ENCODE measurements at regions not wholly inside any gene's neighbourhood (a gene's known extent, or its start where the extent isn't known, plus 50 kb on each side); places are given as distances from the start of the nearest gene placed in this dataset.

DNA sequence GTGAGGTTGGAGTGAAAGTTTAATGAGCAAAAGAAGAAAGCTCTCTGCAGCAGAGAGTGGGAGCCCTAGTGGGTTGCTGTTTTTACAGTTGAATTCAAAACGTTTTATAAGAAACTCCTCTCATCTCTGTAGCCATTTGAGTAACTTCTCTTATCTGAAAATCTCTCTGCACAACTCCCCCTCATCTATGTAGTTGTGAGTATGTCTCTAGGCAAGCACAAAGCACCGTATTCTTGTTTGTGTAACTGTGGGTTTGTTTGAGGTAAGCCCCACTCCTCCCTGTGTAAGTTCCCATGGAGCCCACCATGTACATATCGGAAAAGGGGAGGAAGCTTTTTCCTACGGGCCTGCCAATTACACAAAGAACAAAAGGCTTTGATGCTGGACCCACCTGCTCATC, 56.5 kb upstream of the GOLGA6L2 start:
- TF ChIP-seq, protein P1, sequence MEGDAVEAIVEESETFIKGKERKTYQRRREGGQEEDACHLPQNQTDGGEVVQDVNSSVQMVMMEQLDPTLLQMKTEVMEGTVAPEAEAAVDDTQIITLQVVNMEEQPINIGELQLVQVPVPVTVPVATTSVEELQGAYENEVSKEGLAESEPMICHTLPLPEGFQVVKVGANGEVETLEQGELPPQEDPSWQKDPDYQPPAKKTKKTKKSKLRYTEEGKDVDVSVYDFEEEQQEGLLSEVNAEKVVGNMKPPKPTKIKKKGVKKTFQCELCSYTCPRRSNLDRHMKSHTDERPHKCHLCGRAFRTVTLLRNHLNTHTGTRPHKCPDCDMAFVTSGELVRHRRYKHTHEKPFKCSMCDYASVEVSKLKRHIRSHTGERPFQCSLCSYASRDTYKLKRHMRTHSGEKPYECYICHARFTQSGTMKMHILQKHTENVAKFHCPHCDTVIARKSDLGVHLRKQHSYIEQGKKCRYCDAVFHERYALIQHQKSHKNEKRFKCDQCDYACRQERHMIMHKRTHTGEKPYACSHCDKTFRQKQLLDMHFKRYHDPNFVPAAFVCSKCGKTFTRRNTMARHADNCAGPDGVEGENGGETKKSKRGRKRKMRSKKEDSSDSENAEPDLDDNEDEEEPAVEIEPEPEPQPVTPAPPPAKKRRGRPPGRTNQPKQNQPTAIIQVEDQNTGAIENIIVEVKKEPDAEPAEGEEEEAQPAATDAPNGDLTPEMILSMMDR (conservative IDR thresholded peaks at IDR 0.05; ENCODE audit: low read depth in 2 of 2): no peak
- TF ChIP-seq POLR2AphosphoS5 (IDR thresholded peaks at IDR 0.05; ENCODE audit: low read depth): no peak
- TF ChIP-seq EZH2 (IDR thresholded peaks at IDR 0.05; ENCODE audit: low read depth, unreplicated experiment): no peak
- TF ChIP-seq EZH2phosphoT487 (IDR thresholded peaks at IDR 0.05; ENCODE audit: unreplicated experiment): no peak
- TF ChIP-seq ZNF114 (CRISPR knock-in tag; IDR thresholded peaks at IDR 0.05): no peak
- TF ChIP-seq, protein P2, sequence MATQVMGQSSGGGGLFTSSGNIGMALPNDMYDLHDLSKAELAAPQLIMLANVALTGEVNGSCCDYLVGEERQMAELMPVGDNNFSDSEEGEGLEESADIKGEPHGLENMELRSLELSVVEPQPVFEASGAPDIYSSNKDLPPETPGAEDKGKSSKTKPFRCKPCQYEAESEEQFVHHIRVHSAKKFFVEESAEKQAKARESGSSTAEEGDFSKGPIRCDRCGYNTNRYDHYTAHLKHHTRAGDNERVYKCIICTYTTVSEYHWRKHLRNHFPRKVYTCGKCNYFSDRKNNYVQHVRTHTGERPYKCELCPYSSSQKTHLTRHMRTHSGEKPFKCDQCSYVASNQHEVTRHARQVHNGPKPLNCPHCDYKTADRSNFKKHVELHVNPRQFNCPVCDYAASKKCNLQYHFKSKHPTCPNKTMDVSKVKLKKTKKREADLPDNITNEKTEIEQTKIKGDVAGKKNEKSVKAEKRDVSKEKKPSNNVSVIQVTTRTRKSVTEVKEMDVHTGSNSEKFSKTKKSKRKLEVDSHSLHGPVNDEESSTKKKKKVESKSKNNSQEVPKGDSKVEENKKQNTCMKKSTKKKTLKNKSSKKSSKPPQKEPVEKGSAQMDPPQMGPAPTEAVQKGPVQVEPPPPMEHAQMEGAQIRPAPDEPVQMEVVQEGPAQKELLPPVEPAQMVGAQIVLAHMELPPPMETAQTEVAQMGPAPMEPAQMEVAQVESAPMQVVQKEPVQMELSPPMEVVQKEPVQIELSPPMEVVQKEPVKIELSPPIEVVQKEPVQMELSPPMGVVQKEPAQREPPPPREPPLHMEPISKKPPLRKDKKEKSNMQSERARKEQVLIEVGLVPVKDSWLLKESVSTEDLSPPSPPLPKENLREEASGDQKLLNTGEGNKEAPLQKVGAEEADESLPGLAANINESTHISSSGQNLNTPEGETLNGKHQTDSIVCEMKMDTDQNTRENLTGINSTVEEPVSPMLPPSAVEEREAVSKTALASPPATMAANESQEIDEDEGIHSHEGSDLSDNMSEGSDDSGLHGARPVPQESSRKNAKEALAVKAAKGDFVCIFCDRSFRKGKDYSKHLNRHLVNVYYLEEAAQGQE (IDR thresholded peaks at IDR 0.05; ENCODE audit: unreplicated experiment): no peak
- TF ChIP-seq NANOG (IDR thresholded peaks at IDR 0.05; ENCODE audit: borderline replicate concordance): no peak
- TF ChIP-seq CREB1 (CRISPR knock-in tag; IDR thresholded peaks at IDR 0.05; ENCODE audit: low read depth): no peak
- TF ChIP-seq JUNB (IDR thresholded peaks at IDR 0.05; ENCODE audit: unreplicated experiment): no peak
- no peak for TF ChIP-seq STAT1 (IDR thresholded peaks at IDR 0.05; ENCODE audit: unreplicated experiment)
- TF ChIP-seq ZNF331 (CRISPR knock-in tag; IDR thresholded peaks at IDR 0.05; ENCODE audit: low read depth): no peak

All from GM23338 (cell line).